ENCODE measurements at regions not wholly inside any gene's neighbourhood (a gene's known extent, or its start where the extent isn't known, plus 50 kb on each side); places are given as distances from the start of the nearest gene placed in this dataset.

- TF ChIP-seq CTCF (IDR thresholded peaks at IDR 0.05; ENCODE audit: poor library complexity) (no peak), EZH2 (IDR thresholded peaks at IDR 0.05; ENCODE audit: borderline replicate concordance) (no peak)
These were observed 110.6 kb downstream of the FAM76B start for GRCh38 chr11:95678988-95679387.
